Left hindlimb (tissue), 1 donor: ENCODE measurements at regions not wholly inside any gene's neighbourhood (a gene's known extent, or its start where the extent isn't known, plus 50 kb on each side); places are given as distances from the start of the nearest gene placed in this dataset.

Source experiments
- DNase-seq: peaks from one replicate; pipeline ENCODE4 v3.0.0-alpha.2; 2018

DNA sequence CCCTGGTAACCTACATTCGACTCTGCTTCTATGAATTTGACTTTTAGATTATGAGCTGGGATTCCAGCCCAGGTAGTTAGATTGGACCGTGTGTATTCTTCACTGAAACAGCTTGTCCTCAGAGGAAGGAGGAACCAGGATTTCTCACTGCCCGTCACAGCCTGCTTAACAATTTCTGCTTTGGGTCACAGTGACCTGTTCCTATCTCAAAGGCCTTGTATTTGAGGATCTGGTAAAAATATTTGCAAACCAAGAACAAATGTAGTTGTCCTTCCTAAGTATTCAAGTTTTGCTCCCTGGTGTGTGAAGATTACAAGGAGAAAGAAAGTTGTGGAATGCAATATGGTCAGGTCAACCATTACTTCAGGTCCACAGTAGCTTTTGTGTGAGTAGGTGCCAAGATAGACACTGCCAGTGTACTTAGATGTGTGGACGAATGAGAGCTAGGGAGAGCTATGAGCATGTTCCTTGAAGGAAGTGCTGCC is 55.1 kb downstream of the KIF4B start:
- no peak for DNase-seq

GRCh38 chr5:155069961-155070360 is 56.4 kb downstream of the KIF4B start:
- DNase-seq: no peak

DNA sequence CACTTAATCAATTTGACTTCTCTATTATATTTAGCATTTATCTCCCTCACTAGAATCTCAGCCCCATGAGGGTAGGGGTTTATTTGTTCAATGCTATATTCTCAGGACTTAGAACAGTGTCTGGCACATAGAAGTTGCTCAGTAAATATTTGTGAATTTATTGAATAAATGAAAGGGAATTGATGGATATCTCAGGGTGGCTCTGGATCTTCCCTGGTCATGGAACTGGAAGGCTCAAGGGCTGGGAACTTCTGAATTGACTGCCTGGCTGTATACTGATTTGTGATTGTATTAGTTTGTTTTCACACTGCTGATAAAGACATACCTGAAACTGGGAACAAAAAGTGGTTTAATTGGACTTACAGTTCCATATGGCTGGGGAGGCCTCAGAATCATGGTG is 57.2 kb downstream of the KIF4B start:
- DNase-seq: no peak

- DNase-seq: no peak
These were observed 62.8 kb downstream of the KIF4B start for GRCh38 chr5:155076379-155076778.

DNA sequence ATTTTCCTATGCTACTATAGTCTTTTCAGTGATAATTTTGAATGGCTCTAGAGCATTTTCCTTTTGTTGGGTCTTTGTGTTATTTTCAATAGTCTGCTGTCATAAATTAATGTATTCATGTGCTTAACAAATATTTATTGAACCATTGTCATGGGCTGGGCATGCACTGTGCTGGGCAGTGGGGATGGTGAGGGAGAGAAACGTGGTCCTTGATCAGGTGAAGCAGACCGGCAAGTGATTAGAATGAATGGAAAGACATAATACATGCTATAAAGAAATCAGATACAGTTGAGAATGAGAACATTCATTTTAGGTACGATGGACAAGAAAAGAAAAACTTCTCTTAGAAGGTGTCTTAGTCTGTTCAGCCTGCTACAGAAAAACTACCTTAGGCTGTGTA is 66.1 kb downstream of the KIF4B start:
- DNase-seq: no peak

DNA sequence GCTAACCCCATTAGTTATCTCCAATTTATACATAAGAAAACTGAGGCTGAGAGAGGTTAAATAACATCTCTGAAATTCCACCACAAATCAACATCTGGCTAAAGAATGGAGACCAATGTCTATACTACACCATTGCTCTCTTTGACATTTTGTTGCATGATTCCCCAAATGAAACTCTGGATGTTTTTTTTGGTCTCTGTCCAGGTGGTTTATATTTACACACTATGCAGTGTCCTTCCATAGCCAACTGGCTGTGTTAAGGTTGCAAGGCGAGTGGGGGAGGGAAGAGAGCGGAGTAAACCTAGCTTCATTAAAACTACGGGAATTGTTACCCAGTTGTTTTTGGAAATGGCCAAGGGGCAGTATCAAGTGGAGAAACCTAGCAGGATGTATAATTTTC is 67.2 kb downstream of the KIF4B start:
- DNase-seq: no peak

- DNase-seq: no peak
These were observed 68.1 kb downstream of the KIF4B start for GRCh38 chr5:155081618-155082017.

- no peak for DNase-seq
These were observed 68.8 kb downstream of the KIF4B start for GRCh38 chr5:155082401-155082800.

DNA sequence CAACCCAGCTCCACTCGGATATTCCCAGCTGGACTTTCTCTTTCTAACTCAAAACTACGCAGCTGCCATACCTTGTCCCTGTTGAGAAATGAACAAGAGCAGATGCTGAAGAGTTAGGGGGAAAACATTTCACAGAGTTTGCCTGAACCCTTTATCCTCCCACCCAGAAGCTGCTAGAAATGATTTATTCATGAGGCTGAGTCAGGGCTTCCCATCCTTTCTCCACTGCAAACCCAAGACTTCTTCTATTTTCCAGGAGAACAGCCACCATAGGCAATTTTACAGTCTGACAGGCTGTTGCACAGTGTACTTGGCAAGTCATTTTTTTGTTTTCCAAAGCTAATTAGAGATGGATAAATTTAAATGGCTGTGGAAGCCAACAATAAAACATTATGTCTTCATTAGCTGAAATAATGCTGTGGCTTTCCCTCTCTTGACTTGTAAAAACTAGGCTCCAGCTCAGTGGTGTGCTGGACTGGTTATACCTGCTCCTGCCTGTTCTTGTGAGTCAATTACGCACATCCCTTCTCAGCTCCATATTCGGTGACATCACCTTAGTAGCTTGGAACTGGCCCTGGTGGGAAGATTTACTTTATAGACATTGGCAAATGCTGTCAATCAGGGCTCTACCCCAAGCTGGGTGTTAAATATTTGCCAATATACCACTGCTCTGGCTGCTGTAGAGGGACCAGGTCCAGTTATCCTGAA is 71.9 kb downstream of the KIF4B start:
- no peak for DNase-seq

- no peak for DNase-seq
These were observed 73.5 kb downstream of the KIF4B start for GRCh38 chr5:155087036-155087435.

DNA sequence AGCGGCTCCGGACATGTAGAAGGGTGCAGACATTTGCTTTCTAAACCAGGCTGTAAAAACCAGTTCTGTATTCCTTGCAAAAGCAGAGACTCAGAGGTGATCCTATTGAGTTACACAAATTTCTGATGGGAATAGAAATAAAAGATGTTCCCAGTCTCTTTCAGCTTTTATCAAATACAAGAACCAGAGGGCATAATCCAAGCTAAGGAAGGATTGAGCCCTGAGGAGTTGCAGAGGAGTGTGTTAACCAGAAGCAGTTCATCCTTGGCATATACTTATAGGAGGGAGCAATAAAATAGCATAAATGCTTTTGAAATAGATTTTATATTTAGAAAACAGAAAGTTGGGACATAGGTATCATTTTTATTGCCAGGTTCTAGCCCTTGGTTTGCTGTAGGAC is 75.3 kb downstream of the KIF4B start:
- no peak for DNase-seq

GRCh38 chr5:155089643-155090042 is 76.1 kb downstream of the KIF4B start:
- DNase-seq: no peak

DNA sequence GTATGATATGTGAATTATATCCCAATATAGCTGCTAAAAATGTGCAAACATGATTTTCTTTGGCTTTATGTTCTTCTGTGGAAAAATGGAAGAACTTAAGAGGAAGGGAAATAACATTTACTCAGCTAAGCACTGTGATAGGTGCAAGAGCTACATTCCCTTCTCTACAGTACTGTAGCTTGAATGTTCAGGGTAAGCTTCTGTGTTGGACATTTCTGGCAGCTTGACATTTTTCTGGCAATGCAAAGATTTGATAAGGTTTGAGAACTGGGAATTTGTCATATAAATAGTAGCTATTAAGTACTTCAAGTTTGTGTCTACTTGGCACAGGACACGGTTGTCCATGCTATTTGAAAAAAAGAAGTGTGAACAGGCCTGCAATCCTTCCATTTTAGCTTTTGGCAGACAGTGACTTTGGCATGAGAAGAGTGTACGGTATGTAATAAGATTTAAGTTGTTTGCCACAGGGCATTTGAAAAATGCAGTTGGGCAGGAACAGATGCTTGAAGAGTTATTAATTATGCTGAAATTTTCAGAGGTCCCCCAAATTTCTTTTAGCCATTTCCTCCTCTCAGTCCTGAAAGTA is 77.6 kb downstream of the KIF4B start:
- DNase-seq: no peak

GRCh38 chr5:155091768-155092717 is 78.5 kb downstream of the KIF4B start:
- DNase-seq: no peak

- DNase-seq: no peak
These were observed 80.9 kb downstream of the KIF4B start for GRCh38 chr5:155094455-155094854.

DNA sequence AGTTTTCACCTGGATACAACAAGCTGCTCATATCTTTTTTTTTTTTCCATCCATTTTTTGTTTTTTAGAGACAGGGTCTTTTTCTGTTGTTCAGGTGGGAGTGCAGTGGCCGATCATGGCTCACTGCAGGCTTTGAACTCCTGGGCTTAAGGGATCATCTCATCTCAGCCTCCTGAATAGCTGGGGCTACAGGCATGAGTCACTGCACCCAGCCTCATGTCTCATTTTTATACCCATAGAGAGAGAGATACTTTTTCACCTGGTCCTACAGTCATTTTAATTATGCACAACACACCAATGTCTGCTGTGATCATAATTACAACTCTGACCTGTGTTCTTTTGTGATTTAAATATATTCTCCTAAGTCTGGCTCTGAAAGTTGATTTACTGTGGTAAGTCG is 84.4 kb downstream of the KIF4B start:
- DNase-seq: no peak

DNA sequence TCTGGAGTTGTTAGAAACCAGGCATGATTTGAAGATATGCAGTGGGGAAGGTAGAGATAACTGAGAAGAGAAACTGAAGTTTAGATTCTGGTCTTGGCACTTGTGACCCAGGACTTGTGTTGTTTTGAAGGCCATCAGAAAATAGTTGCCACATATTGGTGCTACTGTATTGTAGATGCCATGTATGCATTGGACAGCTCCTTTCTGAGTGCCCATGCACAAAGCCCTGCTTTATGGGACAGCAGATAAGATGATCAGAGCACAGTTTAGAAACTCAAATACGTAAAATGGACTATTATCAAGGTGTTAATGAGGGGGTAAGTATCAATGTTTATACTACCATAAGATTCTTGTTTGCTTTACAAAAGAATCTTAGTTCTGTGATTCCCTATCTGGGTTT is 84.9 kb downstream of the KIF4B start:
- DNase-seq: no peak

- DNase-seq: no peak
These were observed 88.1 kb downstream of the KIF4B start for GRCh38 chr5:155101697-155102096.

GRCh38 chr5:155103146-155103545 is 89.6 kb downstream of the KIF4B start:
- no peak for DNase-seq

GRCh38 chr5:155104441-155104840 is 90.9 kb downstream of the KIF4B start:
- no peak for DNase-seq

- DNase-seq: no peak
These were observed 92.7 kb downstream of the KIF4B start for GRCh38 chr5:155106221-155106620.

DNA sequence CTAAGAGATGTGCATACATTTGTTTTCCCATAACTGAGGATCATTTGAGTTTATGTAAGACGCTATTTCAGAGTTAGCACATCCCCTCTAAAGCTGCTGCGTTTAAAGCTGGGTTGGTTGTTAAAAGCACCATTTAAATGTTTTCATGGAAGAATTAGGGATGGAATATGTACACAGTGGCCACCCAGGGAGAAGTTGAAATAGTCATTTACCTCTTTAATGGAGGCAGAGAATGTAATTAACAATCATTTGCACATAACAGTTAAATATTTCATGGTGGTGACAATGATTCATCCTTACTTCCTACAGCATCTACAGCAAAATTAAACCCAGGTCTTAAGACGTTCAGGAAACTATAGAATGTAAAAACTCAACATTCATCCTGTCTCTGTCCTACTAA is 100.3 kb downstream of the KIF4B start:
- no peak for DNase-seq

DNA sequence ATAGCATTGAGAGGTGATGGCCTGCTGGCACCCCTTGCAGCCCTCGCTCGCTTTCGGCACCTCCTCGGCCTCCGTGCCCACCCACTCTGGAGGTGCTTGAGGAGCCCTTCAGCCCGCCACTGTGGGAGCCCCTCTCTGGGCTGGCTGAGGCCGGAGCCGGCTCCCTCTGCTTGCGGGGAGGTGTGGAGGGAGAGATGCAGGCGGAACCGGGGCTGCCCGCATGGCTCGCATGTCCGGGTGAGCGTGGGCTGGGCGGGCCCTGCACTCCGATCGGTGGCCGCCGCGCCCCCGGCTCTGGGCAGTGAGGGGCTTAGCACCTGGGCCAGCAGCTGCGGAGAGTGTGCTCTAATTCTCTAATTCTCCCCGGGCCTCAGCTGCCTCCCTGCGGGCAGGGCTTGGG is 101.1 kb downstream of the KIF4B start:
- no peak for DNase-seq
